ENCODE measurements at regions not wholly inside any gene's neighbourhood (a gene's known extent, or its start where the extent isn't known, plus 50 kb on each side); places are given as distances from the start of the nearest gene placed in this dataset.
"Not testable (repeated sequence)": the region's sequence is repeated elsewhere in the genome, so short reads cannot be mapped to it uniquely, and the experiment has no call there.

- H3K4me3 ChIP-seq (replicated peaks; ENCODE audit: low read depth, low read length) = no peak overlapping the region
- no peak for DNase-seq (ENCODE audit: extremely low read depth, low read depth)
- TF ChIP-seq CTCF (IDR thresholded peaks at IDR 0.05; ENCODE audit: low read depth, low read length, missing control alignments) = no peak
These were observed 163.3 kb upstream of the THBS1 start for GRCh38 chr15:39417366-39418134.

- no peak for TF ChIP-seq CTCF (IDR thresholded peaks at IDR 0.05; ENCODE audit: low read depth, low read length, missing control alignments)
- no peak overlapping the region for H3K4me3 ChIP-seq (replicated peaks; ENCODE audit: low read depth, low read length)
- DNase-seq (ENCODE audit: extremely low read depth, low read depth) = no peak
These were observed 161.2 kb upstream of the THBS1 start for GRCh38 chr15:39419651-39420050.

GRCh38 chr15:39420123-39420852 is 160.6 kb upstream of the THBS1 start:
- not testable (repeated sequence) for H3K4me3 ChIP-seq (replicated peaks; ENCODE audit: low read depth, low read length); DNase-seq (ENCODE audit: extremely low read depth, low read depth)

GRCh38 chr15:39420853-39421192 is 160.1 kb upstream of the THBS1 start:
- not testable (repeated sequence) for H3K4me3 ChIP-seq (replicated peaks; ENCODE audit: low read depth, low read length); DNase-seq (ENCODE audit: extremely low read depth, low read depth)

- DNase-seq (ENCODE audit: extremely low read depth, low read depth) = no peak
- no peak overlapping the region for H3K4me3 ChIP-seq (replicated peaks; ENCODE audit: low read depth, low read length)
- TF ChIP-seq CTCF (IDR thresholded peaks at IDR 0.05; ENCODE audit: low read depth, low read length, missing control alignments) = no peak
These were observed 154.0 kb upstream of the THBS1 start for GRCh38 chr15:39426552-39427532.

GRCh38 chr15:39427705-39428104 is 153.2 kb upstream of the THBS1 start:
- no peak for DNase-seq (ENCODE audit: extremely low read depth, low read depth)
- H3K4me3 ChIP-seq (replicated peaks; ENCODE audit: low read depth, low read length) = no peak overlapping the region
- TF ChIP-seq CTCF (IDR thresholded peaks at IDR 0.05; ENCODE audit: low read depth, low read length, missing control alignments) = no peak

- DNase-seq (ENCODE audit: extremely low read depth, low read depth) = peak; percentile 58
- no peak overlapping the region for H3K4me3 ChIP-seq (replicated peaks; ENCODE audit: low read depth, low read length)
- no peak for TF ChIP-seq CTCF (IDR thresholded peaks at IDR 0.05; ENCODE audit: low read depth, low read length, missing control alignments)
These were observed 151.0 kb upstream of the THBS1 start for GRCh38 chr15:39429898-39430357.

Data from HFF-Myc (cell line).